Skeletal muscle tissue (tissue), 3 donors: ENCODE measurements at regions not wholly inside any gene's neighbourhood (a gene's known extent, or its start where the extent isn't known, plus 50 kb on each side); places are given as distances from the start of the nearest gene placed in this dataset.

Experiments used
- H3K27ac ChIP-seq: one replicate; pipeline ENCODE4 v1.7.0; 2013; ENCODE audit warnings: mild to moderate bottlenecking, low read depth, low read length, inconsistent platforms
- H3K27me3 ChIP-seq, 3 donors: one replicate each; pipeline ENCODE4 v1.7.0; 2013; ENCODE audit warnings: low read length in 3 of 3; ENCODE audit not compliant: control insufficient read depth in 3 of 3, insufficient read depth in 3 of 3
- H3K36me3 ChIP-seq, 3 donors: one replicate each; pipeline ENCODE4 v1.7.0; 2013; ENCODE audit warnings: low read length in 3 of 3; ENCODE audit not compliant: control insufficient read depth in 3 of 3, insufficient read depth in 3 of 3
- H3K4me1 ChIP-seq, 3 donors: one replicate each; pipeline ENCODE4 v1.7.0; 2013; ENCODE audit warnings: low read length in 3 of 3, mild to moderate bottlenecking in 3 of 3; ENCODE audit not compliant: control insufficient read depth in 3 of 3, insufficient read depth in 3 of 3
- H3K4me3 ChIP-seq, 3 donors: one replicate each; pipeline ENCODE4 v1.7.0; 2013; ENCODE audit warnings: low read length in 3 of 3
- H3K9ac ChIP-seq, 3 donors: one replicate each; pipeline ENCODE4 v1.7.0; 2013; ENCODE audit warnings: low read length in 3 of 3, mild to moderate bottlenecking in 3 of 3, moderate library complexity in 2 of 3, low read depth in 1 of 3
- H3K9me3 ChIP-seq, 3 donors: one replicate each; pipeline ENCODE4 v1.7.0; 2013; ENCODE audit warnings: low read length in 3 of 3; ENCODE audit not compliant: control insufficient read depth in 3 of 3
- donor health status: Osteomylitis.

DNA sequence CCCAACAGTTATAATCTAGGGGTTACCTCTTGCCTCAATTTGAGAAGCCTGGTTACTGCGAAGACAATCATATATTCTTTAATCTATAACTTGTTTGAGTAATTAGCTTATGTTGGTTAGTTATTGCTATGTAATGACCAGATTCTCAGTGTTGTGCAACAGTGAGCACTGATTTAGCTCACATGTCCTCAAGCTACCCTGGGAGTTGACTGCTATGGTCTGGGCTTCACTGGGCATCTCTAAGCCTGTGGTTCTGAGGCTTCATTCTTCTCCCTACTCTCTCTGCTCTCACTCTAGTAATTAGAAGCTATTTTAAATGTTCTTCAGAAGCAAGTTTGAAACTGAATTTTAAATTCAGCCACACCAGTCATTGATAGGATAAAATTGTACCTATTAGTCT lies 371.8 kb downstream of the PBX1 start:
- Histone ChIP-seq H3K4me1 (peaks cover 0 to 3% (median 0%) of the 10 kb centered on the region in 3 donors), H3K27ac (no peak overlapping the region), H3K36me3 (no peaks in the 10 kb centered on the region)

GRCh38 chr1:164930241-164930640 lies 371.3 kb downstream of the PBX1 start:
- Histone ChIP-seq H3K9me3 (no peaks in the 10 kb centered on the region), H3K9ac (no peak overlapping the region), H3K4me3 (no peak overlapping the region), H3K36me3 (no peaks in the 10 kb centered on the region), H3K4me1 (peaks cover 0 to 3% (median 0%) of the 10 kb centered on the region in 3 donors), H3K27ac (no peak overlapping the region), H3K27me3 (no peaks in the 10 kb centered on the region)

More for the DNA sequence above, 371.8 kb downstream of the PBX1 start:
- H3K9ac ChIP-seq, result no peak overlapping the region
- no peaks in the 10 kb centered on the region for H3K27me3 ChIP-seq
- no peak overlapping the region for H3K4me3 ChIP-seq
- H3K9me3 ChIP-seq, result no peaks in the 10 kb centered on the region

GRCh38 chr1:164928232-164928812 lies 369.3 kb downstream of the PBX1 start:
- no peaks in the 10 kb centered on the region for H3K36me3 ChIP-seq
- peaks cover 0 to 3% (median 0%) of the 10 kb centered on the region in 3 donors for H3K4me1 ChIP-seq
- no peak overlapping the region for H3K4me3 ChIP-seq
- no peak overlapping the region for H3K27ac ChIP-seq
- no peaks in the 10 kb centered on the region for H3K9me3 ChIP-seq
- no peaks in the 10 kb centered on the region for H3K27me3 ChIP-seq
- H3K9ac ChIP-seq, result no peak overlapping the region

DNA sequence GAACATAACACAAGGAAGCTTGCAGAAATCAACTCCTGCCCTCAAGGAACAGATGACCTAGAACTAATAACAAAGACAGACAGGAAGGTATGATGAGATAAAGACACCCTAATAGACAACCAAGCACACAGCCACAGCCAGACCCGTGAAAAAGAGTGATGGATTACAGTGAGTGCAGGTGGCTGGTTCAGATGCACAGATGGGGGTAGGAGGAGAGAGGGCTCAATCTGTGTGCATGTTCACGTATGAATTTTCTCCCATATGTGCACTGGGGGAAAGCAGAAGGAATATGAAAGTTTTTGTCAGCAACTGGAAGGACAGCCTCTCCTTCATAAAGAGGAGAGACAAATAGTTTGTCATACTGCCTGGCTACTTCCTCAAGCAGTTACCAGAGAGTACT lies 367.1 kb downstream of the PBX1 start:
- Histone ChIP-seq H3K27me3 (no peaks in the 10 kb centered on the region), H3K9me3 (no peaks in the 10 kb centered on the region), H3K4me1 (peaks cover 0 to 3% (median 0%) of the 10 kb centered on the region in 3 donors), H3K36me3 (no peaks in the 10 kb centered on the region), H3K4me3 (no peak overlapping the region), H3K27ac (no peak overlapping the region), H3K9ac (no peak overlapping the region)

GRCh38 chr1:164922585-164922984 lies 363.6 kb downstream of the PBX1 start:
- Histone ChIP-seq H3K27ac (no peak overlapping the region), H3K4me3 (no peak overlapping the region), H3K9ac (no peak overlapping the region), H3K9me3 (no peaks in the 10 kb centered on the region), H3K4me1 (peaks cover 0 to 3% (median 0%) of the 10 kb centered on the region in 3 donors), H3K36me3 (no peaks in the 10 kb centered on the region), H3K27me3 (no peaks in the 10 kb centered on the region)

GRCh38 chr1:164921493-164921892 lies 362.5 kb downstream of the PBX1 start:
- H3K27ac ChIP-seq, result no peak overlapping the region
- H3K4me1 ChIP-seq, result peaks cover 0 to 3% (median 0%) of the 10 kb centered on the region in 3 donors
- H3K36me3 ChIP-seq, result no peaks in the 10 kb centered on the region
- no peaks in the 10 kb centered on the region for H3K9me3 ChIP-seq
- no peaks in the 10 kb centered on the region for H3K27me3 ChIP-seq
- H3K9ac ChIP-seq, result no peak overlapping the region
- H3K4me3 ChIP-seq, result no peak overlapping the region

- peaks cover 0 to 5% (median 0%) of the 10 kb centered on the region in 3 donors for H3K4me1 ChIP-seq
- no peaks in the 10 kb centered on the region for H3K36me3 ChIP-seq
- H3K9me3 ChIP-seq, result no peaks in the 10 kb centered on the region
- no peak overlapping the region for H3K9ac ChIP-seq
- no peak overlapping the region for H3K4me3 ChIP-seq
- no peaks in the 10 kb centered on the region for H3K27me3 ChIP-seq
- H3K27ac ChIP-seq, result no peak overlapping the region
Observed at GRCh38 chr1:164918140-164918539, 359.2 kb downstream of the PBX1 start.

DNA sequence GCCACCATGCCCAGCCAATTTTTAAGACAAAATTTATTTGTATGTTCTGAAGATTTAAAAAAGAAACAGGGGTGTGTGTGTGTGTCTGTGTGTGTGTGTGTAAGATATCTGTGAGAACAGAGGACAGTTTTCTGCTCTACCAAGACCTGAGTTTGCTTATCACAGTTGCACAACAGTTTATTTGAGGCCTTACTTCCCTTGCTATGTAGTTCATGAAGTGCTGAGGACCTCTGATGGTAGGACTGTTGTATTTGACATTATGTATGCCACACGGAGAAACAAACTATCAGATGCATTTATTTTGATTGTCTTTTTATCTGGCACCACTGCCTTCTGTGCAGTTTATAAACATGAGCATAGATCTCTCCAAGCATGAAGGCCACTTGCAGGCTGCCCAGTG lies 355.2 kb downstream of the PBX1 start:
- H3K9ac ChIP-seq, result no peak overlapping the region
- peaks cover 0 to 14% (median 5%) of the 10 kb centered on the region in 3 donors for H3K4me1 ChIP-seq
- H3K27ac ChIP-seq, result no peak overlapping the region
- no peaks in the 10 kb centered on the region for H3K36me3 ChIP-seq
- no peaks in the 10 kb centered on the region for H3K27me3 ChIP-seq
- no peaks in the 10 kb centered on the region for H3K9me3 ChIP-seq
- H3K4me3 ChIP-seq, result no peak overlapping the region

GRCh38 chr1:164912290-164912689 lies 353.3 kb downstream of the PBX1 start:
- no peaks in the 10 kb centered on the region for H3K27me3 ChIP-seq
- H3K9me3 ChIP-seq, result no peaks in the 10 kb centered on the region
- H3K27ac ChIP-seq, result no peak overlapping the region
- H3K4me3 ChIP-seq, result peak overlapping the region in 2 of 3 donors; percentile 31 to 42
- no peaks in the 10 kb centered on the region for H3K36me3 ChIP-seq
- H3K4me1 ChIP-seq, result peaks cover 0 to 14% (median 5%) of the 10 kb centered on the region in 3 donors
- no peak overlapping the region for H3K9ac ChIP-seq

DNA sequence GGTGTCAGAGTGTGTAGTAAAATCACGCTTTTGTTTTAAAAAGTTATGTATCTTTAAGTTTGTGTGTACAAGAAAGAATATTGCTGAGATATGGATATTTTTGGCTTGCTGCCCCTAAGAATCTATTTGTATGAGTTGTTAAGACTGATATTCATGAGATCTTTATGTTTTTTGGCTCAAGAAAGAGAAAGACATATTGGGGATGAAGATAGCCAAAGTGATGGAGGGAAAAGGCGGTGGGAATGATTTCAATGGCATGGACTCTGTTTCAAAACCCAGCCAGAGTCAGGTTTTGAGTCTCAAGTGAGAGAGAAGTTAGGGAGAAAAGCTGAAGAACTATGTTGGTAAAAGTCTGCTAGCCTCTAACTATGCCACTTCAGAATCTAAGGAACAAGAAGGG lies 351.7 kb downstream of the PBX1 start:
- peaks cover 0 to 14% (median 5%) of the 10 kb centered on the region in 3 donors for H3K4me1 ChIP-seq
- H3K27ac ChIP-seq, result no peak overlapping the region
- no peaks in the 10 kb centered on the region for H3K27me3 ChIP-seq
- H3K36me3 ChIP-seq, result no peaks in the 10 kb centered on the region
- no peak overlapping the region for H3K9ac ChIP-seq
- H3K4me3 ChIP-seq, result no peak overlapping the region
- no peaks in the 10 kb centered on the region for H3K9me3 ChIP-seq
